Naive B cell (primary cell): ENCODE measurements at regions not wholly inside any gene's neighbourhood (a gene's known extent, or its start where the extent isn't known, plus 50 kb on each side); places are given as distances from the start of the nearest gene placed in this dataset.
"Not testable (repeated sequence)": the region's sequence is repeated elsewhere in the genome, so short reads cannot be mapped to it uniquely, and the experiment has no call there.

Experiments
- ATAC-seq, 2 donors: fragments of 150-1000 bp; cut with Tn5 transposase; 2 replicates each; pipeline ENCODE4 v1.10.0; 2021; ENCODE audit warnings: low read depth in 2 of 2, mild to moderate bottlenecking in 2 of 2, moderate library complexity in 2 of 2
- DNase-seq: peaks from one replicate; pipeline ENCODE4 v3.0.0; 2022
- H3K27ac Mint-ChIP-seq, 6 donors: one replicate each; pipeline ENCODE4 v1.8.0; 2020 to 2022; ENCODE audit warnings: mild to moderate bottlenecking in 6 of 6, mixed read lengths in 6 of 6, moderate library complexity in 5 of 6, inconsistent platforms in 2 of 6
- H3K27me3 Mint-ChIP-seq, 3 donors: one replicate each; pipeline ENCODE4 v1.8.0; 2021 to 2022; ENCODE audit warnings: mixed read lengths in 3 of 3, mild to moderate bottlenecking in 1 of 3
- H3K36me3 Mint-ChIP-seq, 2 donors: one replicate each; pipeline ENCODE4 v1.8.0; 2020 to 2022; ENCODE audit warnings: mixed read lengths in 2 of 2, inconsistent platforms in 1 of 2, mild to moderate bottlenecking in 1 of 2
- H3K4me1 Mint-ChIP-seq, 3 donors: one replicate each; pipeline ENCODE4 v1.8.0; 2020 to 2022; ENCODE audit warnings: mixed read lengths in 3 of 3, inconsistent platforms in 1 of 3, mild to moderate bottlenecking in 1 of 3, moderate library complexity in 1 of 3
- H3K4me3 Mint-ChIP-seq, 8 donors: one replicate each; pipeline ENCODE4 v1.8.0; 2020 to 2022; ENCODE audit warnings: mild to moderate bottlenecking in 8 of 8, mixed read lengths in 8 of 8, moderate library complexity in 8 of 8, inconsistent platforms in 2 of 8
- H3K9me3 Mint-ChIP-seq, 7 donors: one replicate each; pipeline ENCODE4 v1.8.0; 2020 to 2022; ENCODE audit warnings: mixed read lengths in 7 of 7, mild to moderate bottlenecking in 5 of 7, inconsistent platforms in 2 of 7, moderate library complexity in 1 of 7

DNA sequence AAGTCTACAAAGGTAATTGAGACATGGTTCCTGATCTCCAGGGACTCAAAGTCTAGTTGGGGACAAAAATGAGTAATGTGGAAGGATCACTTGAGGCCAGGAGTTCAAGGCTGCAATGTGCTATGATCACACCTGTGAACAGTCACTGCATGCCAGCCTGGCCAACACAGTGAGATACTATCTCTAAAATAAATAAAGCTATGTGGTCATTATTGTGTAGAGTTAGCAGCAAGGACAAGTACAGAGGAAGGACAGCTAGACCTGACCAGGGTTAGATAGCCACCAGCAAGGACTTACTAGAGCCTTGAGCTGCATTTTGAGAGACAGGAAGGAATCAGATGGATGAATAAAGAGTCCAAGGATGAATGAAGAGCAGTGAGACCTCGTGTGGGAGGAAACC lies 166.5 kb downstream of the MINAR1 start:
- DNase-seq (no peak), ATAC-seq (no peak)
- H3K36me3 Mint-ChIP-seq, result peaks cover 0 to 5% of the 10 kb centered on the region in 2 donors
- peak overlapping the region in 1 of 8 donors; percentile 0 for H3K4me3 Mint-ChIP-seq
- no peak overlapping the region for H3K27ac Mint-ChIP-seq
- no peaks in the 10 kb centered on the region for H3K4me1 Mint-ChIP-seq
- H3K27me3 Mint-ChIP-seq, result peaks cover 20 to 42% (median 35%) of the 10 kb centered on the region in 3 donors
- H3K9me3 Mint-ChIP-seq, result peaks cover 0 to 4% (median 0%) of the 10 kb centered on the region in 7 donors

DNA sequence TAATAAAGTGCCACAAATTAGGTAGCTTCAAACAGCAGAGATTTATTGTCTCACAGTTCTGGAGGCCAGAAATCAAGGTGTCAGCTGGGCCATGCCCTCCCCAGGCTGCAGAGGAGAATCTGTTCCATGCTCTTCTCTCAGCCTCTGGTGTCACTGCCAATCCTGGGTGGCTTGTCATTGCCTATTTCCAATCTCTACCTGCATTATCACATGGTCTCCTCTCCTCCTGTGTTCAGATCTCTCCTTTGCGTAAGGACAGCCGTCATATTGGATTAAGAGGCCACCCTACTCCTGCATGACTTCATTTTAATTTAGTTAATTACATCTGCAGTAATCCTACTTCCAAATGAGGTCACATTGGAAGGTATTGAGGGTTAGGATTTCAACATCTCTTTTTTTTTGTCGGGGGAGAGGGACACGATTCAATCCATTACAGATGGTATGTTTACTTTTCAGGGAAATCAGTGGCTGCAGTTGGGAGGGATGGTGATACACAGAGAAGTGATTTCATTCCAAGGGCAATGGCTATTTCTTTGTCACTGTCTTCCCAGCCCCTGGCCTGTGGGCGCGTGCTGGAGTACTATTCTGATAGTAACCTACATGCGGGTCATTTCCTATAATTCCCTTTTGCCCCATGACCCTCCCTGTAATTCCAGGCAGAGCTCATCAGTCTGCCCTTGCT lies 169.4 kb downstream of the MINAR1 start:
- DNase-seq (no peak), ATAC-seq (no peak)
- peaks cover 0 to 4% (median 0%) of the 10 kb centered on the region in 7 donors for H3K9me3 Mint-ChIP-seq
- H3K4me1 Mint-ChIP-seq, result no peaks in the 10 kb centered on the region
- H3K36me3 Mint-ChIP-seq, result peaks cover 0 to 5% of the 10 kb centered on the region in 2 donors
- no peak overlapping the region for H3K4me3 Mint-ChIP-seq
- peaks cover 30 to 52% (median 35%) of the 10 kb centered on the region in 3 donors for H3K27me3 Mint-ChIP-seq
- H3K27ac Mint-ChIP-seq, result no peak overlapping the region

DNA sequence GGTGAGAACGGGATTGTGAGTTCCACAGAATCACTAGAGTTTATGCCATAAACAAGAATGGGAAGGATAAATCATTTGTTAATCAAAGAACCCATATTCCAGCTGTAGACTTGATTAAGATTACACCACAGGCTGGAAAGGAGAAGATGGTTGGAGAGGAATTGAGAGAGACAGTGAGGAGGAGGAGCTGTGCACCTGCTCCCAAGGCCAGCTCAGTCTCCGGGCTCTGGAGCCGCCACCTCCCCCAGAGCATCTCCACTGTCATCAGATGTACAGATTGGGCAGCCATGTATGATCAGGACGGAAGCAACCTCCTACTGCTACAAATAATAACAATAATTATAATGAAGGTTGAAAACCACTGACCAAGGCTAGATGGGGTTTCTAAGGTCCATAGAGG lies 170.0 kb downstream of the MINAR1 start:
- DNase-seq (no peak), ATAC-seq (no peak)
- no peak overlapping the region for H3K4me3 Mint-ChIP-seq
- peaks cover 36 to 52% (median 41%) of the 10 kb centered on the region in 3 donors for H3K27me3 Mint-ChIP-seq
- H3K27ac Mint-ChIP-seq, result peak overlapping the region in 1 of 6 donors; percentile 35
- peaks cover 0 to 5% of the 10 kb centered on the region in 2 donors for H3K36me3 Mint-ChIP-seq
- H3K4me1 Mint-ChIP-seq, result no peaks in the 10 kb centered on the region
- H3K9me3 Mint-ChIP-seq, result peaks cover 0 to 8% (median 2%) of the 10 kb centered on the region in 7 donors

DNA sequence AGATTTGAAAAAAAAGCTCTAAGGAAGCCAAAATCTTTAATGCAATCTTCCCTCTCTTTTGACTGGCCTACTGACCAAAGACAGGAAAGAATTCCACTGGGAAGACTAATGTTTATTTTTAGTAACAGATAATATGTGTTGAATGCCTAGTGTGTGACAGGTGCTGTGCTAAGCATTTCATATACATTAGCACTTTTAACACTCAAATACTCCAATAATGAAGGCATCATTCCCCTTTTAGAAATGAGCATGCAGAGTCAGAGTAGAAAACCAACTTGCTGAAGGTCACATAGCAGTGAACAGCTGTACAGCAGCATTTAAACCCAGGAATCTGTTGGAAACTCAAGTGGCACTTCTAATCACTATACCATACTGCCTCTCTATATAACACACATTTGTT lies 170.6 kb downstream of the MINAR1 start:
- H3K27me3 Mint-ChIP-seq, result peaks cover 40 to 49% (median 47%) of the 10 kb centered on the region in 3 donors
- no peak for ATAC-seq
- H3K4me1 Mint-ChIP-seq, result no peaks in the 10 kb centered on the region
- no peak overlapping the region for H3K4me3 Mint-ChIP-seq
- no peak for DNase-seq
- H3K9me3 Mint-ChIP-seq, result peaks cover 0 to 8% (median 2%) of the 10 kb centered on the region in 7 donors
- peaks cover 0 to 5% of the 10 kb centered on the region in 2 donors for H3K36me3 Mint-ChIP-seq
- no peak overlapping the region for H3K27ac Mint-ChIP-seq

DNA sequence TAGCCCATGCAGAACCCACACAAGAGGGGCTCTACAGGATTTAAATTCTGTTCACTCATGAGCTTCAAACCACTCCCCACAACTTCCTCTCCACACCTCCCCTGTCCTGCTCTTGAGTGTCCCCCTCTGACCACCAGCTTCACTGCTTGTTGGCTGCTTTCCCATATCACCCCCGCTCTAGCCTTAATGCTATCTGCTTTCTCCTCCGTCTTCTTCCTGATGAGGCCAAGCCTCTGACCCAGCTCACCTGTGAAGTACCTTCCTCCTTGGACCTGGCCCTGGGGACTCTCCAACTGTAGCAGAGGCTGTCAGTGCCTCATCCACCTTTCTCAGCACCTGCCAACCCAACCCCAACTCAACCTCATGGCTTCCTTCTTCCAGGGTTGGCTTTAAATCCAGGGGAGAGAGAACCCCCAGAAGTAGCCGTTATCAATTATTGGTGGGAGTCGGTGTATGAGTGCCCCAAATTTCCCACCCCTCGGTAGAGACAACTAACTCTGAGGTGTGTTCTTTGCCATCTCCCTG lies 174.8 kb downstream of the MINAR1 start:
- DNase-seq, result no peak
- no peak for ATAC-seq
- H3K27me3 Mint-ChIP-seq, result peaks cover 16 to 43% (median 35%) of the 10 kb centered on the region in 3 donors
- no peaks in the 10 kb centered on the region for H3K36me3 Mint-ChIP-seq
- H3K4me3 Mint-ChIP-seq, result peak overlapping the region in 1 of 8 donors; percentile 37
- peaks cover 0 to 4% (median 0%) of the 10 kb centered on the region in 7 donors for H3K9me3 Mint-ChIP-seq
- no peaks in the 10 kb centered on the region for H3K4me1 Mint-ChIP-seq
- peak overlapping the region in 1 of 6 donors; percentile 89 for H3K27ac Mint-ChIP-seq

DNA sequence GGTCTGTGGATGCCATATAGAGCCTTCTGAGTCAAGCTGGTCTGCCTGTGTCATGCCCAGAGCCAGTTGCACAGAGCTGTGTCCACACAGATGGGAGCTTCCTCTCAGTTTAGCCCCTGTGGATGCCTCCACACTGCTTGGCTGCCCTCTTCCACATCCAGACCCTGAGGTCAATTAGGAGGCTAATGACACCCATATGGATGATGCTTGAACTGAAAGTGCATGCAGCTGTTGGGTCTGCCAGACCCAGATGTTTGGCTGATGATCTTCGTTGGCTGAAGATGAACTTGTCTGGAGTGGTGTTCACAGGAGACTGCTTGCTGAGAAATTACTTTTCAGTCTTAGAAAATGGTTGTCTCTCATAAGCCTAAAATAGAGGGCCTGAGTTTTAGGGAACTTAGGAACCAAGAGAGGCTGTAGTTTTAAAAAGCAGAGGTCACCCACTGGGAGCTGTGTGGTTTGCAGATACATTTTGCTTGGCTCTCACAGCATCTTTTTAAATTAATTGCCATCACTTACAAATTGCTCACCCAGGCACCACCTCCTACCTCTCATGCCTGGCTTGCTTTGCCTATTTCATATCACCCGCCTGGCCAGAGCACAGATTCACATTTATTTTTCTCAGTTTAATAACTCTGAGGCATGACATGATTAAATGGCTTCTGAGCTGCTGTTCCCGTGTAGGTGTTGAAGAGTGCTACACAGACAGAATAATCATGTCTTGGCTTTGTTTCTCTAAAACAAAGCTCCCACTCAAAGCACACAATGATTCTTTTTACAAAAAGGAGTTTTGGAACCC lies 176.1 kb downstream of the MINAR1 start:
- H3K4me1 Mint-ChIP-seq, result no peaks in the 10 kb centered on the region
- no peak for ATAC-seq
- H3K27ac Mint-ChIP-seq, result no peak overlapping the region
- H3K27me3 Mint-ChIP-seq, result peaks cover 13 to 34% (median 34%) of the 10 kb centered on the region in 3 donors
- no peak for DNase-seq
- H3K4me3 Mint-ChIP-seq, result no peak overlapping the region
- H3K36me3 Mint-ChIP-seq, result no peaks in the 10 kb centered on the region
- H3K9me3 Mint-ChIP-seq, result peaks cover 0 to 4% (median 0%) of the 10 kb centered on the region in 7 donors

DNA sequence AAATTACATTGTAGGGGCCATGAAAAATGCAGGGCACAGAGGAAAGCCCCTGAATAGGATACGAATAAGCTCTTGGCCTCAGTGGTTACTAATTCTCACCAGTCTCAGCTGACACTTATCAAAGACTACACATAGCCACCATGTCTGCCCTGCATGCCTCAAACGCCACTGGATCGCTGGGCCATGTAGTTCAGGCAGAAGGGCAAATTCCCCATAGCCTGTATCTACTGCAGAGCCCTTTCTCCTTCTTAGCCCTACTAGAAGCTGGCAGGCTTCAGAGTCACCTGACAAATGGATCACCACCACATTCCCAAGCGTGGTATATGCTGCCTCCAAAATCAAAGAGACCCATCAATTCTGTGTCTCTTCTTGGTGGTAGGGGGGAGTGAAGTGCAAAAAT lies 177.4 kb downstream of the MINAR1 start:
- Mint-ChIP-seq H3K4me1 (no peaks in the 10 kb centered on the region), H3K4me3 (no peak overlapping the region), H3K27ac (no peak overlapping the region), H3K9me3 (peaks cover 0 to 4% (median 0%) of the 10 kb centered on the region in 7 donors), H3K36me3 (no peaks in the 10 kb centered on the region), H3K27me3 (peaks cover 13 to 28% (median 24%) of the 10 kb centered on the region in 3 donors)
- no peak for DNase-seq
- ATAC-seq, result no peak

DNA sequence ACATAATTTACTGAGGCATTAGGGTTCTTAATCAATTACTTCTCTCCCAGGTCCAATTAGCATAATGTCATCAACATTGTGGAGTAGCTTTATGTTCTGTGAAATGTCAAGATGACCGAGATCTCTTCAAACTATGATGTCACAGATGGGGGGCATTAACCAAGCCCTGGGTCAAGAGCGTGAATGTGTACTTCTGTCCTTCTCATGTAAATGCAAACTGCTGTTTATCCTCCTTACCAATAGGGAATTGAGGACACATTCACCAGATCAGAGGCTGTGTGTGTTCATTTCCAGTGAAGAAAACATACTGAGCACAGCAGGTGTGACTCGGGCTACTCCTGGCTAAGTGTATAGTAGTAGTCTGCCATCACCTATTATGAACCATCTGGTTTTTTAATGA lies 177.9 kb downstream of the MINAR1 start:
- Mint-ChIP-seq H3K36me3 (no peaks in the 10 kb centered on the region), H3K27ac (no peak overlapping the region), H3K9me3 (peaks cover 0 to 4% (median 0%) of the 10 kb centered on the region in 7 donors), H3K27me3 (peaks cover 13 to 23% (median 19%) of the 10 kb centered on the region in 3 donors), H3K4me1 (no peaks in the 10 kb centered on the region), H3K4me3 (no peak overlapping the region)
- DNase-seq (no peak), ATAC-seq (no peak)

DNA sequence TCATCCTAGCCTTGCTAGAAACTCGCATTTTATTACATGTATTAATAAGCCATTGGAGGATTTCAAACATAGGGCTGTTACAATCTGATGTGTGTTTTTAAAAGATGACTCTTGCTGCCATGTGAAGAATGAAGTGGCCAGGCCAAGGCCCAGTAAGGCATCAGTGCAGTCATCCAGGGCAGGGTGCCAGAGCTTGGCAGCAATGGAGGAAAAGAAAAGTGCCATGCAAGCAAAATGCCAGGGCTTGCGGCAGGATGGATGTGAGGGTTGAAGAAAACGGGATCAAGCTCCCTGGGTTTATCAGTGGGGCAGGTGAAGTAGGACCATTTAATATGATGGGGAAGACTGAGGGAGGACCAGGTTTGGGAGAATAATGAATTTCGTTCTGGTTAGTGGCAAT lies 183.6 kb downstream of the MINAR1 start:
- H3K4me1 Mint-ChIP-seq, result no peaks in the 10 kb centered on the region
- ATAC-seq, result no peak
- H3K27ac Mint-ChIP-seq, result no peak overlapping the region
- DNase-seq, result no peak
- no peaks in the 10 kb centered on the region for H3K36me3 Mint-ChIP-seq
- H3K27me3 Mint-ChIP-seq, result peaks cover 9 to 19% (median 10%) of the 10 kb centered on the region in 3 donors
- no peaks in the 10 kb centered on the region for H3K9me3 Mint-ChIP-seq
- H3K4me3 Mint-ChIP-seq, result no peak overlapping the region

DNA sequence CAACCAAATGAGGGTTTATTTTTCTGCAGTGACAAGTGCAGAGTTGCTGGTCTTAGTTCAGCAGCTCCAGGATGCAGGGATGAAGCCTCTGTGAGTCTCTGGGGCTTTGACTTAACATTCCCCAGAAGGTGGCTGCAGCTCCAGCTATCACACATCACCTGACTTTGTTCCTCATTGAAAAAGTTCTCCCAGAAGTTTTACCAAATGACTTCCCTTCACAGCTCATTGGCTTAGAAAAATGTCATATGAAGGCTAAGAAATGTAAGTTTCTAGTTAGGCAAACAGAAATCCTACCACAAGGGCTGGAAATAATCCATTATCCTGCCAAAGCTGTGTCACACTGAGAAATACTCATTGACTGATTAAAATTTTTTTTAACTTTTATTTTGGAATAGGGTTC lies 184.9 kb downstream of the MINAR1 start:
- H3K27ac Mint-ChIP-seq, result no peak overlapping the region
- ATAC-seq, result no peak
- no peak overlapping the region for H3K4me3 Mint-ChIP-seq
- peaks cover 0 to 2% (median 0%) of the 10 kb centered on the region in 7 donors for H3K9me3 Mint-ChIP-seq
- no peaks in the 10 kb centered on the region for H3K36me3 Mint-ChIP-seq
- peaks cover 8 to 24% (median 22%) of the 10 kb centered on the region in 3 donors for H3K27me3 Mint-ChIP-seq
- no peak for DNase-seq
- no peaks in the 10 kb centered on the region for H3K4me1 Mint-ChIP-seq

DNA sequence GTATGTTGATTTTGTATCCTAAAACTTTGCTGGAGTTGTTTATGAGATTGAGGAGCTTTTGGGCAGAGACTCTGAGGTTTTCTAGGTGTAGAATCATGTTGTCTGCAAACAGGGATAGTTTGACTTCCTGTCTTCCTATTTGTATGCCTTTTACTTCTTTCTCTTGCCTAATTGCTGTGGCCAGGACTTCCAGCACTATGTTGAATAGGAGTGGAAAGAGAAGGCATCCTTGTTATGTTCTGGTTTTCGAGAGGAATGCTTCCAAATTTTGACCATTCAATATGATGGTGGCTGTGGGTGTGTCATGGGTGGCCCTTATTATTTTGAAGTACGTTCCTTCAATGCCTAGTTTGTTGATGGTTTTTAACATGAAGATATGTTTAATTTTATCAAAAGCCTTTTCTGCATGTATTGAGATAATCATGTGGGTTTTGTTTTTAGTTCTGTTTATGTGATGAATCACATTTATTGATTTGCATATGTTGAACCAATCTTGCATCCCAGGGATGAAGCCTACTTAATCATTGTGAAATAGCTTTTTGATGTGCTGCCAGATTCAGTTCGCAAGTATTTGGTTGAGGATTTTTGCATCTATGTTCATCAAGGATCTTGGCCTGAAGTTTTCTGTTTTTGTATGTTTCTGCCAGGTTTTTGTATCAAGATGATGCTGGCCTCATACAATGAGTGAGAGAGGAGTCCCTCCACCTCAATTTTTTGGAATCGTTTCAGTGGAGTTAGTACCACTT lies 188.1 kb downstream of the MINAR1 start:
- no peaks in the 10 kb centered on the region for H3K36me3 Mint-ChIP-seq
- ATAC-seq (no peak), DNase-seq (no peak)
- peaks cover 16 to 40% (median 36%) of the 10 kb centered on the region in 3 donors for H3K27me3 Mint-ChIP-seq
- no peak overlapping the region for H3K27ac Mint-ChIP-seq
- no peak overlapping the region for H3K4me3 Mint-ChIP-seq
- no peaks in the 10 kb centered on the region for H3K4me1 Mint-ChIP-seq
- H3K9me3 Mint-ChIP-seq, result peaks cover 0 to 5% (median 2%) of the 10 kb centered on the region in 7 donors

DNA sequence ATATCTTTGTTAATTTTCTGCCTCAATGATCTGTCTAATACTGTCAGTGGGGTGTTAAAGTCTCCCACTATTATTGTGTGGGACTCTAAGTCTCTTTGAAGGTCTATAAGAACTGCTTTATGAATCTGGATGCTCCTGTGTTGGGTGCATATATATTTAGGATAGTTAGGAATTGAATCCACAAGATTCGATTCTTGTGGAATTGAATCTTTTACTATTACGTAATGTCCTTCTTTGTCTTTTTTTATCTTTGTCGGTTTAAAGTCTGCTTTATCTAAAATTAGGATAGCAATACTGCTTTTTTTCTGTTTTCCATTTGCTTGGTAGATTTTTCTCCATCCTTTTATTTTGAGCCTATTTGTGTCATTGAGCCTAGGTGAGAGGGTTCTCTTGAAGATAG lies 189.7 kb downstream of the MINAR1 start:
- not testable (repeated sequence) for H3K36me3 Mint-ChIP-seq, H3K9me3 Mint-ChIP-seq, ATAC-seq, H3K27ac Mint-ChIP-seq, H3K4me3 Mint-ChIP-seq, H3K4me1 Mint-ChIP-seq, DNase-seq
- peaks cover 19 to 42% (median 40%) of the 10 kb centered on the region in 3 donors for H3K27me3 Mint-ChIP-seq

DNA sequence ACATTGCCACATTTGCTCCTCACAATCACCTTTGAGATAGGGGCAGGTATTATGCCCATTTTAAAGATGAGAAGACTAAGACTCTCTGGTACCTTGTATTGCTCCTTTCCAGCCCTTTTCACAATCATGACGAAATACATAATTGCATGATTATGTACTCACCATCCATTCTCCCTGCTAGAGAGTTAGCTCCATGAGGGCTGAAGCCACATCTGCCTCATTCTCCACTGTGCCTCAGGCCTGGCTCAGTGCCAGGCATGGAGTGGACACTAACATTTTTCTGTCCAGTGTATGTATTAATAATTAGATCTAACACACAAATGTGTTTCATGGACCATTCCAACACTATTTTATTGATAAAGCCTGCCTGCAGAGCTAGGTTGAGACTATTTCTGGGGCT lies 191.4 kb downstream of the MINAR1 start:
- H3K27ac Mint-ChIP-seq, result no peak overlapping the region
- peaks cover 19 to 51% (median 50%) of the 10 kb centered on the region in 3 donors for H3K27me3 Mint-ChIP-seq
- DNase-seq (no peak), ATAC-seq (no peak)
- no peaks in the 10 kb centered on the region for H3K36me3 Mint-ChIP-seq
- H3K4me1 Mint-ChIP-seq, result no peaks in the 10 kb centered on the region
- H3K4me3 Mint-ChIP-seq, result no peak overlapping the region
- peaks cover 0 to 5% (median 3%) of the 10 kb centered on the region in 7 donors for H3K9me3 Mint-ChIP-seq
